Psoas muscle (tissue), 7 donors: ENCODE measurements at regions not wholly inside any gene's neighbourhood (a gene's known extent, or its start where the extent isn't known, plus 50 kb on each side); places are given as distances from the start of the nearest gene placed in this dataset.

Experiments used
- ATAC-seq, 4 donors: fragments of 200-7000 bp; cut with Tn5 transposase; one replicate each; pipeline ENCODE4 v1.9.1; 2020; ENCODE audit warnings: moderate library complexity in 3 of 4, mild to moderate bottlenecking in 2 of 4
- DNase-seq, 2 donors: peaks; one replicate each; pipeline ENCODE4 v3.0.0-alpha.2; 2020
- H3K27ac ChIP-seq: fragments of 200-600 bp; one replicate; pipeline ENCODE4 v1.8.0; 2022
- H3K27me3 ChIP-seq, 3 donors: fragments of 200-600 bp in 1 of 3; one replicate each; pipeline versions ENCODE4 v1.6.1 to v1.8.0; 2013 to 2022; ENCODE audit warnings: low read length in 2 of 3, mild to moderate bottlenecking in 2 of 3, moderate library complexity in 1 of 3; ENCODE audit not compliant: insufficient read depth in 3 of 3
- H3K36me3 ChIP-seq, 2 donors: fragments of 200-600 bp in 1 of 2; one replicate each; pipeline versions ENCODE4 v1.6.1 to v1.8.0; 2013 to 2022; ENCODE audit warnings: low read depth in 1 of 2, mild to moderate bottlenecking in 1 of 2, moderate library complexity in 1 of 2; ENCODE audit not compliant: insufficient read depth in 1 of 2
- H3K4me1 ChIP-seq: fragments of 200-600 bp; one replicate; pipeline ENCODE4 v1.8.0; 2022
- H3K4me3 ChIP-seq: fragments of 200-600 bp; one replicate; pipeline ENCODE4 v1.8.0; 2022; ENCODE audit warnings: mild to moderate bottlenecking
- H3K9me3 ChIP-seq: fragments of 200-600 bp; one replicate; pipeline ENCODE4 v1.8.0; 2022
- WGBS, 3 donors: extraction: QIAGEN DNeasy Blood & Tissue Kit; methylation state at CpG; one replicate each; pipeline versions ENCODE4 v1.1.6 to v1.1.7; 2013; 5-methylcytosine and 5-hydroxymethylcytosine counted together
- intact Hi-C, 2 donors: fragments of 100-400 bp; cut with DNase I; formaldehyde crosslinking; loops; one replicate each; pipeline versions ENCODE4 v1.11.0 to v1.14.2; 2022
- TF ChIP-seq, protein P1 (sequence below): fragments of 200-600 bp; IDR thresholded peaks from one replicate; pipeline ENCODE4 v1.8.0; 2022; ENCODE audit warnings: antibody characterized with exemption
- donor health status: healthy with polysubstance abuse.
- donor health status: DM: no; HTN: no; CAD: no; lungs with moderate emphysema.
- donor health status: Bipolar disorder and iron deficiency.
- donor health status: healthy.
- donor health status: DM: yes; HTN: yes; CAD: no.
- donor health status: DM: no; HTN: no; CAD: no.
- donor health status: DM: yes; HTN: yes; CAD: no.

DNA sequence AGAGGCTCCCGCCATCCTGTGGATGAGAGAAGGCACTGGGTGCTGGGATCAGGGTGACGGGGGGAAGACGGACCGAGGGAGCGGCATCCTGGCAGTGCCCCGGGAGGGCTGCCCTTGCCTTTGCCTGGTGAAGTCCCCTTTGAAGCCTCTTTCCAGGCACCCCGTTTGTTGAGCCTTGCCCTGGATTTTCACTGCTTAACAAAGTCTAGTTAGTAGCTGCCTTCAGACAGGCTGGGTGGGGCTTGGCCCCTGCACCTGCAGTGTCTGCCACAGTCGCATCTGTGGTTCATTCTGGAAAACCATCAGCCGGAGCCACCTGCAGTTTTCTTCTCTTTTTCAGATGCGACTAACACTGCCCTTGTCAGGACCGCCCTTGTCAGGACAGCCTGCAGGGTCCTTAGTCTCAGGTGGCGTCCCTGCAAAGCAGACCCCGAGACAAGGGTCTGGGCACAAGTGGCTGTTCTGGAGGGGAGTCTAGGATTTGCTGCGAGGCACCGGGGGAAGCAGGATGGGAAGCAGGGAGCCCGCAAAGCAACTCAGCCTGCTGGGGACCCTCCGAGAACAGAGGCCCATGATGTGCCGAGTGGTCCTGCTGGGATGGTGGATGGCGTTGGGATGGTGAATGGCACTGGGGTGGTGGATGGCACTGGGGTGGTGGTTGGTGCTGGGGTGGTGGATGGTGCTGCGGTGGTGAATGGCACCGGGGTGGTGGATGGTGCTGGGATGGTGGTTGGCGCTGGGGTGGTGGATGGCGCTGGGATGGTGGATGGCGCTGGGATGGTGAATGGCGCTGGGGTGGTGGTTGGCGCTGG, 147.9 kb upstream of the COL5A1 start:
- Histone ChIP-seq H3K27me3 (peaks cover 0 to 28% (median 9%) of the 10 kb centered on the region in 3 donors), H3K4me3 (no peak overlapping the region), H3K27ac (no peak overlapping the region), H3K9me3 (no peaks in the 10 kb centered on the region), H3K4me1 (no peaks in the 10 kb centered on the region), H3K36me3 (no peaks in the 10 kb centered on the region)
- TF ChIP-seq, protein P1, sequence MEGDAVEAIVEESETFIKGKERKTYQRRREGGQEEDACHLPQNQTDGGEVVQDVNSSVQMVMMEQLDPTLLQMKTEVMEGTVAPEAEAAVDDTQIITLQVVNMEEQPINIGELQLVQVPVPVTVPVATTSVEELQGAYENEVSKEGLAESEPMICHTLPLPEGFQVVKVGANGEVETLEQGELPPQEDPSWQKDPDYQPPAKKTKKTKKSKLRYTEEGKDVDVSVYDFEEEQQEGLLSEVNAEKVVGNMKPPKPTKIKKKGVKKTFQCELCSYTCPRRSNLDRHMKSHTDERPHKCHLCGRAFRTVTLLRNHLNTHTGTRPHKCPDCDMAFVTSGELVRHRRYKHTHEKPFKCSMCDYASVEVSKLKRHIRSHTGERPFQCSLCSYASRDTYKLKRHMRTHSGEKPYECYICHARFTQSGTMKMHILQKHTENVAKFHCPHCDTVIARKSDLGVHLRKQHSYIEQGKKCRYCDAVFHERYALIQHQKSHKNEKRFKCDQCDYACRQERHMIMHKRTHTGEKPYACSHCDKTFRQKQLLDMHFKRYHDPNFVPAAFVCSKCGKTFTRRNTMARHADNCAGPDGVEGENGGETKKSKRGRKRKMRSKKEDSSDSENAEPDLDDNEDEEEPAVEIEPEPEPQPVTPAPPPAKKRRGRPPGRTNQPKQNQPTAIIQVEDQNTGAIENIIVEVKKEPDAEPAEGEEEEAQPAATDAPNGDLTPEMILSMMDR, result no peak
- intact Hi-C loops, result no loop called here
- no peak for DNase-seq
- no peak for ATAC-seq
- WGBS, 3 donors, result 84 to 88% (median 86%) methylated on average over 26 of the region's 26 CpGs

DNA sequence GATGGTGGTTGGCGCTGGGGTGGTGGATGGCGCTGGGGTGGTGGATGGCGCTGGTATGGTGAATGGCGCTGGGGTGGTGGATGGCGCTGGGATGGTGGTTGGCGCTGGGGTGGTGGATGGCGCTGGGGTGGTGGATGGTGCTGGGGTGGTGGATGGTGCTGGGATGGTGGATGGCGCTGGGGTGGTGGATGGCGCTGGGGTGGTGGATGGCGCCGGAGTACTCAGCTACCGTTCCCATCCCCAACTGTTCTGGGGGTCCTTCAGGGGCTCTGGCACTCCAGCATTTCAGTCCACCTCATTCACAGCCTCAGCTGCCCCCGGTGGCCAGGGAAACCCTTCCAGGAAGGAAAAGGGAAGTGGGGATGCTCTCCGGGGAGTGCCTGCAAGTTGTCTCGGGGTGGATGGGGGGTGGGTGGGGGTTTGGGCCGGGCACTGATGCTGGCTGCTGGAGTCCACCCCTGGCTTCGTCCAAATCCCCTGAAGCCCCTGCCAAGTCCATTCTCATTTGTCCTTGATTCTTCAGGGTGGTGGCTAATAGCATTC, 147.3 kb upstream of the COL5A1 start:
- Histone ChIP-seq H3K27me3 (peaks cover 0 to 21% (median 9%) of the 10 kb centered on the region in 3 donors), H3K9me3 (no peaks in the 10 kb centered on the region), H3K36me3 (no peaks in the 10 kb centered on the region), H3K4me1 (no peaks in the 10 kb centered on the region), H3K27ac (no peak overlapping the region), H3K4me3 (no peak overlapping the region)
- WGBS, 3 donors, result 74 to 82% (median 74%) methylated on average over 15 to 17 of the region's 17 CpGs
- intact Hi-C loops, result no loop called here
- no peak for DNase-seq
- ATAC-seq, result no peak
- TF ChIP-seq, protein P1, result no peak

DNA sequence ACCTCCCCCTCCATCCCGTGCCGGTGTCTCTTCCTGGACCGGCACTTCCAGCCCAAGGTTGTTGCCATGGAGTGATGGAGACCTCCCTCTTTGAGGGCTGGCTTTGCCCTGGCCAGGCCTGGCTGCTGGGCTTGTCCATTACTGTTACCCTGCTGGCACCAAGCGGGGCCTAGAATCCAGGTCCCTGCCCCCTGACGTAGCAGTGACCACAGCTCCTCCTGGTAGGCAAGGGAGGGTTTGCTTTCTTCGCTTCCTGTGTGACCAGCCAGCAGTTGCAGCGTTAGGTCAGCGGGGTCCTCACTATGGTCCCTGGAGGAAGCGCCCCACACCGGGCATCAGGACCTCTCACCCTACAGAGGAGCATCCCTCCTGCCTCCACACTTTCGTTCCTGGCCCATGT, 146.7 kb upstream of the COL5A1 start:
- Histone ChIP-seq H3K9me3 (no peaks in the 10 kb centered on the region), H3K27ac (no peak overlapping the region), H3K36me3 (no peaks in the 10 kb centered on the region), H3K4me3 (no peak overlapping the region), H3K4me1 (no peaks in the 10 kb centered on the region), H3K27me3 (peaks cover 0 to 15% (median 9%) of the 10 kb centered on the region in 3 donors)
- TF ChIP-seq, protein P1, result no peak
- 80 to 85% (median 82%) methylated on average over 11 of the region's 11 CpGs for WGBS, 3 donors
- intact Hi-C loops, result no loop called here
- ATAC-seq, result no peak
- DNase-seq, result no peak

DNA sequence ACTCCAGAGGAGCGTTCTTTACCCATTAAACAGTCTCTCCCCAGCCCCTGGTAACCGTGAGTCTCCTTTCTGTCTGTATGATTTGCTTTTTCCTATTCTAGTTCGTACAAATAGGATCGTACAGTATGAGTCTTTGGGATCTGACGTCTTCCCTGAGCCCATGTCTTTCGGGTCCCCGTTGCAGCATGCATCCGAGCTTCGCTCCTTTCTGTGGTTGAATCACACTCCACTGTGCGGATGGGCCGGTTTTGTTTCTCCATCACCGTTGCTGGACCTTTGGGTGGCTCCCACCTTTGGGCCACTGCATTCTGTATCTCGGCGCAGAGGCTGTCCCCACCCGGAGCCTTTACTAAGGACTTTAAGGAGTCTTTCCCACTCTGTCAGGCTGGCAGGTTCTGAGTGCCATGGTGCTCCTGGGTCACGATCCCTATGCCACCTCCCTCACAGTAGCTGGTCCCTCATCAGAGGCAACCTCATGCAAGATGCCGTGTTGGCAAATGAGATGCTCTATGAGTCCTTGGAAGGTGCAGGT, 145.7 kb upstream of the COL5A1 start:
- no peak overlapping the region for H3K4me3 ChIP-seq
- no peaks in the 10 kb centered on the region for H3K36me3 ChIP-seq
- intact Hi-C loops, result no loop called here
- H3K4me1 ChIP-seq, result no peaks in the 10 kb centered on the region
- H3K27ac ChIP-seq, result no peak overlapping the region
- H3K9me3 ChIP-seq, result no peaks in the 10 kb centered on the region
- H3K27me3 ChIP-seq, result peaks cover 0 to 9% (median 7%) of the 10 kb centered on the region in 3 donors
- DNase-seq (no peak), ATAC-seq (no peak)
- TF ChIP-seq, protein P1, result no peak
- WGBS, 3 donors, result 90 to 92% (median 91%) methylated on average over 17 of the region's 17 CpGs
